Kidney (tissue), 13 donors: ENCODE measurements at regions not wholly inside any gene's neighbourhood (a gene's known extent, or its start where the extent isn't known, plus 50 kb on each side); places are given as distances from the start of the nearest gene placed in this dataset.

ENCODE experiments used
- DNase-seq, 5 donors: peaks; one replicate each; pipeline ENCODE4 v3.0.0-alpha.2; 2013 to 2020
- FAIRE-seq: peaks from 2 replicates; lab custom pipeline; 2012; peaks lifted over from hg19 to GRCh38; lab: Jason Lieb, UNC
- H3K27ac ChIP-seq, 2 donors: one replicate each; pipeline ENCODE4 v1.7.0; 2013; ENCODE audit warnings: low read depth in 2 of 2, low read length in 2 of 2, inconsistent platforms in 1 of 2
- H3K27me3 ChIP-seq: one replicate; pipeline ENCODE4 v1.7.1; 2013; ENCODE audit warnings: low read length, inconsistent platforms; ENCODE audit not compliant: control insufficient read depth, insufficient read depth
- H3K36me3 ChIP-seq, 3 donors: one replicate each; pipeline versions ENCODE4 v1.7.0 to v1.7.1; 2013; ENCODE audit warnings: low read length in 3 of 3, control low read depth in 1 of 3, inconsistent platforms in 1 of 3; ENCODE audit not compliant: insufficient read depth in 3 of 3, control insufficient read depth in 2 of 3
- H3K4me1 ChIP-seq, 3 donors: one replicate each; pipeline versions ENCODE4 v1.7.0 to v1.7.1; 2013; ENCODE audit warnings: low read length in 3 of 3, inconsistent platforms in 1 of 3, low read depth in 1 of 3; ENCODE audit not compliant: control insufficient read depth in 2 of 3, insufficient read depth in 2 of 3
- H3K4me3 ChIP-seq, 3 donors: one replicate each; pipeline versions ENCODE4 v1.7.0 to v1.8.1; 2013; ENCODE audit warnings: low read length in 3 of 3, control low read depth in 1 of 3, inconsistent platforms in 1 of 3
- H3K9ac ChIP-seq, 3 donors: one replicate each; pipeline versions ENCODE4 v1.7.0 to v1.7.1; 2013; ENCODE audit warnings: low read length in 3 of 3, control low read depth in 1 of 3, inconsistent platforms in 1 of 3
- H3K9me3 ChIP-seq, 3 donors: one replicate each; pipeline versions ENCODE4 v1.7.0 to v1.7.1; 2013; ENCODE audit warnings: low read length in 3 of 3, control low read depth in 1 of 3, inconsistent platforms in 1 of 3; ENCODE audit not compliant: control insufficient read depth in 2 of 3, insufficient read depth in 1 of 3
- intact Hi-C: fragments of 100-400 bp; cut with DNase I; formaldehyde crosslinking; loops from one replicate; pipeline ENCODE4 v1.11.1; 2022
- TF ChIP-seq, protein P1 (sequence below): IDR thresholded peaks from 3 replicates; pipeline ENCODE4 v1.5.1; 2012; ENCODE audit warnings: mild to moderate bottlenecking, moderate library complexity, borderline replicate concordance; ENCODE audit not compliant: insufficient read depth; ENCODE audit errors: extremely low read depth
- donor health status: control.
- donor health status: control.
- donor health status: control.
- donor health status: control.
- donor health status: control.
- donor health status: DM: yes; HTN: yes; CAD: no.
- donor health status: Normal renal cell carcinoma (clear cell type).

- TF ChIP-seq, protein P1, sequence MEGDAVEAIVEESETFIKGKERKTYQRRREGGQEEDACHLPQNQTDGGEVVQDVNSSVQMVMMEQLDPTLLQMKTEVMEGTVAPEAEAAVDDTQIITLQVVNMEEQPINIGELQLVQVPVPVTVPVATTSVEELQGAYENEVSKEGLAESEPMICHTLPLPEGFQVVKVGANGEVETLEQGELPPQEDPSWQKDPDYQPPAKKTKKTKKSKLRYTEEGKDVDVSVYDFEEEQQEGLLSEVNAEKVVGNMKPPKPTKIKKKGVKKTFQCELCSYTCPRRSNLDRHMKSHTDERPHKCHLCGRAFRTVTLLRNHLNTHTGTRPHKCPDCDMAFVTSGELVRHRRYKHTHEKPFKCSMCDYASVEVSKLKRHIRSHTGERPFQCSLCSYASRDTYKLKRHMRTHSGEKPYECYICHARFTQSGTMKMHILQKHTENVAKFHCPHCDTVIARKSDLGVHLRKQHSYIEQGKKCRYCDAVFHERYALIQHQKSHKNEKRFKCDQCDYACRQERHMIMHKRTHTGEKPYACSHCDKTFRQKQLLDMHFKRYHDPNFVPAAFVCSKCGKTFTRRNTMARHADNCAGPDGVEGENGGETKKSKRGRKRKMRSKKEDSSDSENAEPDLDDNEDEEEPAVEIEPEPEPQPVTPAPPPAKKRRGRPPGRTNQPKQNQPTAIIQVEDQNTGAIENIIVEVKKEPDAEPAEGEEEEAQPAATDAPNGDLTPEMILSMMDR, result no peak
- Histone ChIP-seq H3K9ac (no peak overlapping the region), H3K4me3 (no peak overlapping the region), H3K9me3 (no peaks in the 10 kb centered on the region), H3K36me3 (no peaks in the 10 kb centered on the region), H3K27me3 (no peaks in the 10 kb centered on the region), H3K4me1 (no peaks in the 10 kb centered on the region), H3K27ac (no peak overlapping the region)
- intact Hi-C loops, result no loop called here
- no peak for FAIRE-seq
- DNase-seq, result no peak
Measured at GRCh38 chr16:77647726-77648125, 74.6 kb upstream of the NUDT7 start.

- H3K9me3 ChIP-seq, result no peaks in the 10 kb centered on the region
- H3K36me3 ChIP-seq, result no peaks in the 10 kb centered on the region
- H3K4me3 ChIP-seq, result no peak overlapping the region
- intact Hi-C loops, result no loop called here
- no peak overlapping the region for H3K27ac ChIP-seq
- TF ChIP-seq, protein P1, result no peak
- H3K27me3 ChIP-seq, result no peaks in the 10 kb centered on the region
- H3K4me1 ChIP-seq, result no peaks in the 10 kb centered on the region
- no peak overlapping the region for H3K9ac ChIP-seq
- no peak for FAIRE-seq
- peak in 1 of 5 donors; percentile 13 for DNase-seq
Measured at GRCh38 chr16:77650761-77651160, 71.6 kb upstream of the NUDT7 start.

DNA sequence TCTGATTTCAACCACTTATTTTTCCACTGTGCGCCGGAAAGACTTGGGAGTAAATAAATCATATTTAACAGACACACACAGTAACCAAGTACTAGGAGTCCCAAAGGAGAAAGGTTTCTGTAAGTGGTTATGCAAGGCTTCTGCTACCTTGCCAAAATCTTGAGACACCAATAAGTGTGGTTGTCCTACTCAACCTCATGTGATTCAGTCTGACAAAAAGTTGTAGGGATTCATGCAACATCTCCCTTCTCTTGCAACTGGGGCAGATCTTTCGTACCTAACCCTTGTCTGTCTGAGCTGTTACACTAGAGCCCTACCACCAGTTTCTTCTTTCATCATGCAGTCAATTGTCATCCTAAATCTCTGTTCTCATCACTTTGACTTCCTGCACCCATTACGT, 69.9 kb upstream of the NUDT7 start:
- H3K9me3 ChIP-seq, result no peaks in the 10 kb centered on the region
- no peaks in the 10 kb centered on the region for H3K36me3 ChIP-seq
- H3K4me1 ChIP-seq, result no peaks in the 10 kb centered on the region
- H3K9ac ChIP-seq, result no peak overlapping the region
- H3K27ac ChIP-seq, result no peak overlapping the region
- intact Hi-C loops, result no loop called here
- DNase-seq, result no peak
- no peak for FAIRE-seq
- H3K4me3 ChIP-seq, result no peak overlapping the region
- H3K27me3 ChIP-seq, result no peaks in the 10 kb centered on the region
- TF ChIP-seq, protein P1, result no peak

DNA sequence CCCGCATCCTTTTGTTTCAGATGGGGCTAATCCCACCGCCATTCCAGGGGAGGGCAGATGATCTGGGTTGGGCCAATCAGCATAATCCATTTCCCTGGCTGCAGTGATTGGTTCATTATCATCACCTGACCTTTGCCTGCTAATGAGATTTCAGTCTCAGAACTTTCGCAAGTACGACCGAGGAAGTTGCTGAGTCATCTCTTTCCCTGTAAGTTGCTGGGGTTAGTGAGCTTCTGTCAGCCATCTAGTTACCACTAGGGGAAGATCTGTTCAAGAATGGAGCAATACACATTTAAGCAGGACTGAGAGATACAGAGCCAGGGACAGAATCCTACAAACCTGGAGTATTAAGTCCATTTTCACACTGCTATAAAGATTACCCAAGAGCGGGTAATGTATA, 65.3 kb upstream of the NUDT7 start:
- Histone ChIP-seq H3K4me1 (no peaks in the 10 kb centered on the region), H3K27me3 (no peaks in the 10 kb centered on the region), H3K9ac (no peak overlapping the region), H3K9me3 (no peaks in the 10 kb centered on the region), H3K4me3 (no peak overlapping the region), H3K36me3 (no peaks in the 10 kb centered on the region), H3K27ac (no peak overlapping the region)
- TF ChIP-seq, protein P1, result no peak
- intact Hi-C loops, result no loop called here
- DNase-seq (no peak), FAIRE-seq (no peak)
